ENCODE measurements at regions not wholly inside any gene's neighbourhood (a gene's known extent, or its start where the extent isn't known, plus 50 kb on each side); places are given as distances from the start of the nearest gene placed in this dataset.

- TF ChIP-seq CTCF (IDR thresholded peaks at IDR 0.05) (no peak), POLR2A (IDR thresholded peaks at IDR 0.05) (no peak)
These were observed 944.4 kb downstream of the PDHA2 start for GRCh38 chr4:96784336-96784735.
